HG03139 (cell line): ENCODE measurements at regions not wholly inside any gene's neighbourhood (a gene's known extent, or its start where the extent isn't known, plus 50 kb on each side); places are given as distances from the start of the nearest gene placed in this dataset.
"Not testable (repeated sequence)": the region's sequence is repeated elsewhere in the genome, so short reads cannot be mapped to it uniquely, and the experiment has no call there.

Source experiments
- ATAC-seq: cut with Tn5 transposase; IDR thresholded peaks from one replicate; pipeline ENCODE4 v1.9.1; 2021; ENCODE audit not compliant: unreplicated experiment

DNA sequence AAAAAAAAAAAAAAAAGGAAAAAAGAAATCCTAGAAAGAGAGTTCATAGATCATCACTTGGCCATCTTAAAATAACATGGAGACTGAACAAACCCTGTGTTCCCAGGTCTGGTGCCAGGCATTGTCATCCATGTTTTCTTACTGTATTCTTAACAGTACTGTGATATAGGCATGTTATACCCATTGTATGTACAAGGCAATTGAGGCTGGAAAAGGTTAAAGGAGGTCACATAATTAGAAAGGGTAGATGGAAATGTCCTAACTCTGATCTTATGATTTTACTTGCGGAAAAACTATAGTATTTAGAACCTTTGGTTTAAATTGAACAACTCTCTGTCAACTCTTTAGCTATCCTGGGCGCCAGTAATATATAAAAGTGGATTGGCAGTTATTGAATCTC is 478.2 kb upstream of the RGS6 start:
- ATAC-seq: no peak

GRCh38 chr14:71454513-71455332 is 477.5 kb upstream of the RGS6 start:
- no peak for ATAC-seq

DNA sequence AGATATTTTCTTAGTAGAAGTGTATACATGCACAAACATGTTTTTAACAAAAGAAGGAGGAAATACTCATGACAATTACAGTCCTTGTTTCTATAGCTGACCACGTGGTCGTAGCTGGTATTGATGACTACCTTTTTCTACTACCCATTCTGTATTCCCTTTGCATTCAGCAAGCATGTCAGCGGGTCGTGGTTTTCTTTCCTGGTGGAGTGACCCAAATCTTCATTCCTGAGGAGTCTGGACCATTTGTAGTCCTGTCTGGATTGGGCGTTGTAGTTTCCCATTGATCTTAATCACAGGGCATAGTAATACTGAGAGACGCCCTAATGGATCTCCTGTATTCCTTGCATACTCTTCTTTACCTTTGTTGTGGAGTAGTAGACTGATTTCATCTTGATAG is 472.1 kb upstream of the RGS6 start:
- no peak for ATAC-seq

- not testable (repeated sequence) for ATAC-seq
These were observed 470.6 kb upstream of the RGS6 start for GRCh38 chr14:71461617-71462016.

- ATAC-seq: no peak
These were observed 468.4 kb upstream of the RGS6 start for GRCh38 chr14:71463807-71464206.

DNA sequence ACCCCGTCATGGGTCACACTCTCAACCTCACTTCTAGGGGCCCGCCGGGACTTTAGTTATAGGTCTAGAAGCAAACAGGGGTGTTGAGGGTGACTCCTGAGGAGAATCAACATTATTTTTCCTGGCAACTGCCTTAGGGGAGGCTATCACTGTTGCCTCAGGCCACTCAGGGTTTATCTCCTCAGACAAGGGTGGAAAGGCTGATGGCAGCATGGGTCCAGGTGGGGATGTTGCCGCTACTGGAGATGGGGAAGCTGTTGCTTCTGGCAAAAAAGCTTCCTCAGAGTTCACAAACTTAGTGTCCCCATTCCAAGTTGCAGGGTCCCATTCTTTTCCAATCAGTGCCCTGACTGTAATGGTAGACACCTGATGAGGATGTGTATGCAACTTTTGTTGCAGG is 467.4 kb upstream of the RGS6 start:
- ATAC-seq: no peak

- ATAC-seq: no peak
These were observed 466.9 kb upstream of the RGS6 start for GRCh38 chr14:71465316-71465715.

- no peak for ATAC-seq
These were observed 466.0 kb upstream of the RGS6 start for GRCh38 chr14:71466251-71466650.

DNA sequence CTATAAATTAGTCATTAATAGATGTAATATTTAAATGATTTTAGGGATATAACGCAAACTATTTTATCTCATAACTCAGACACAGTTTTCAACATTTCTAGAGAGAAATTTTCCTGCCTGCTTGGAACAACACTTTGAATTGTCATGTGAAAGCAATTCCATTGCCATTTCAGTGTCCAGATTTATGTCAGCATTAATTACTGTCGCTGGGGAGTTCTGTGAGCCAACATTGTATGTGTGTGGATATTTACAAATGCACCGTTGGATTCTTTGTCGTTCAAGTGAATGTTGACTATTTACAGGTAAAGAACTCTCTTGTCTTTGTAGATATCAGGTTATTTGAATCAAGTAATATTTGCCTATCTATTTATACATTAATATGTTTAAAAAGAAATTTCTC is 465.3 kb upstream of the RGS6 start:
- no peak for ATAC-seq

DNA sequence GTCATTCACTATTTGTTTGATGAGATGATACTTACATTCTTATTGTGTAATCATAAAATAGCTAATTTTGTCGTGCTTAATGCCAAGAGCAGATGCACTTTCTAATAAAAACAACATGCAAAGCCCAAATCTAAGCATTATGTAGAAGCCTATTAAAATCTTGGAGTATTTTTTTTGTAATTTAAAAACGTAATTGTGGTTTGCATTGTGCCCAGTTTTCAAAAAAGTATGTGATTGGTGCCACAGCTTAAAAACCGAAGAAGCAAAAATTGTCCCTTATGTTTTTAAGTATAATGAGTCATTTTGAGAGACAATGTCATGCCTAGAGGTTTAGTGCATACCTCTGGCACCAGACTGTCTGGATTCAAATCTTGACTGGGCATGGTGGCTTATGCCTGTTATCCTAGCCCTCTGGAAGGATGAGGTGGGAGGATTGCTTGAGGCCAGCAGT is 464.8 kb upstream of the RGS6 start:
- ATAC-seq: no peak

- ATAC-seq: no peak
These were observed 463.5 kb upstream of the RGS6 start for GRCh38 chr14:71468701-71469100.

DNA sequence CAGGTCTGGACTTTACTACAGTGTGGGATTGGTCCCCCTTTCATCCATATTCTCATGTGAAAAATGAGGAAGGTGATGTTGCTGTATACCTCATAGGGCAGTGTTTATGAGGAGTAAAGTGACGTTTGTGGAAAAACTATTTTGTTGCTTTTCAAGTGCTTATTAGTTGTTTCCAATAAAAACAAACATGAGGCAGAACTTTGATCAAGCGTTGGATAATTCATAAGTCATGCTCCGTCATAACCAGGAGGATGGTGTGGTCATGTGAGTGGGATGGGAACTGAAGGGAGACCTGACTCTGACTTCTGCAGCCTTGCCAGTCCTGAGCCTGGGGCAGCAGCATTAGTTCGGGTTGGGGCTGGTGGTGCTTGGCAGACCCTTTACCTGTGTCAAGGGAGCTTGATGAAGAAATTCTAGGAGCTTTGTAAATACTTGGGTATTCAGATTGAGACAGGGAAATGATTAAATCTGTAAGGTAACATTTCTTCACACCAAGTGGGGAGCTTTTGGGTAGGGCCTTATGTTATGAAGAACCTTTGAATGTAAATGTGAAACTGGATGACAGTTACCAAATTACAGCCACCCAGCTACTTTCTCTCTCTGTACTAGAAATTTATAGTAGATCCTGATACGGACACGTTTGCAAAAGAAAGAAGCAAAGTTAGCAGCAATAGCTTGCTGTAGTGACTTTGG is 462.4 kb upstream of the RGS6 start:
- no peak for ATAC-seq

GRCh38 chr14:71471634-71472355 is 460.4 kb upstream of the RGS6 start:
- no peak for ATAC-seq

GRCh38 chr14:71472356-71473340 is 459.6 kb upstream of the RGS6 start:
- ATAC-seq: no peak

DNA sequence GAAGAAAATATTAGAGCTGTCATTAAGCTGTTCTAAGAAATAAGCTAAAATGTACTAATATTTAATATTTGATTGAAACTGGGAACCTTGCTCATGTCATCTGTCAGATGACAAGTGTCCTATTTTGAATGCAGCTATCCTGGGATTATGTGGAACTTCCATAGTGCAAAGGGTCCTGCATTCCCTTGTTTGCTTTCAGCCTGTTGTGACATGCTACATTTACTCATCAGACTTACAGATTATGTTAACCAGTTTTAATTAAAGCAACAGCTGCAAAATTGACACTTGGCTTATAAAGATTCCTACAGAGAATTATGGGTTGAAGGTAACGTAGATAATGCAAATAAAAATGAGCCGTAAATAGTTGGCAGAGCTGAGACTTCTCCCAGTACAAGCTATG is 458.4 kb upstream of the RGS6 start:
- no peak for ATAC-seq

DNA sequence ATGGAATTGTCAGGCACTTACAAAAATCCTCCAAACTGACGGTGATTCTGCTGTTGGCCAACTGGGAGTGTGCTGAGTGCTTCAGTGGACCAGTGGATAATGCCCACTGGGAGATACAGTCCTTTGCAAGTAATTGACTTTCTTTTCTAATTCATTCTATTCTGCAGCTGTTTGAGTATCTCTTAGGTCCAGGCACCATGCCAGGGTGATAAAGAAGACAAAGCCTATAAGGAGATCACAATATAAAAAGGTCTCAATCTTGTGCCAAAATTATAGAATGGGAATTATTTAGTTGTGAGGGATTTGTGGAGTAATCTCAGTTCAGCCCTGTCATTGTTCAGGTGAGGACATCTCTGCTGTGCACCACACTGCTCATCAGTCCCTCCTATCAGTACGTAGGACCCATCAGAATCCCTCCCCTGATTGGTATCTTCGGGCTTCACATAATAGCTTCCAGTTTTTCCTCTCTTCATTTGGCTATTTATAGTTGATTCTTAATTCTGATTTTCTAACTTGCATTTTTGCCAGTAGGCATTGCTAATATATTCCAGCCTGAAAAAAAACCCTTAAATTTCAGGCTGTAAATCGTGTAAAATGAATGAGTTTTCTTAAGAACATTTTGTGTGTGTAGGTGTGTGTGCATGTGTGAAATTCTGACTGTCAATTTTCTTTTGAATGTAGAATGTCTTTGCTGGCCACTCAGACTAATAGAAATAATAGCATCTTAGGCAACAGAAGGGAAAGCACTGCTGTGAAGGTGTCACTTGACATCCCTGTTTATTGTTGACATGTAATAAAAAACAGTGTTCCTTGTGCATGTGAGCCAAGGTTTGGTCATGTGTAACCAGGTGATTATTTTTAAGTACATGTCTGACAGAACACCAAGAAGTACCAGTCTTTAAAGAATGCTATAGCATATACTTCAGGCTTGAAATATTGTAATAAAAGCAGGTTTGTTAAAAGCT is 457.6 kb upstream of the RGS6 start:
- ATAC-seq: no peak

DNA sequence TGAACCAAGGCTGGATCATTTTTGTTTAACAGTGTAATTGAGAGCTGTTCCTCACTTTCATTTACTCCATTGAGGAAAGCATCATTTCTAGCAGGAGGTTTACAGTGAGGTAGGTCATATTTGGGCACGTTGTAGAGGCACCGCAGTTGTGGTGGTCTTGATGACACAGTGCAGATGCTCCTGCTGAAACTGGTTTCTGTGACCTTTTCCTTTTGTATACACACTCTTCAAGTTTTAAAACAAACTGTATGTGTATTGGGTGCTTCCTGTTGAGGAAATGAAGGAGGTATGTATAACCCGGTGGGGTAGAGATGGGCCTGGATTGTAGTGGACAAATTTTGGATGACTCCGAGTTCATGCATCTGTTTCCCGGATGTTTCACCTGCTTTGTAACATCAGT is 456.3 kb upstream of the RGS6 start:
- ATAC-seq: no peak

- no peak for ATAC-seq
These were observed 453.7 kb upstream of the RGS6 start for GRCh38 chr14:71478542-71478941.

GRCh38 chr14:71481021-71481654 is 451.1 kb upstream of the RGS6 start:
- ATAC-seq: no peak
